ENCODE measurements at regions not wholly inside any gene's neighbourhood (a gene's known extent, or its start where the extent isn't known, plus 50 kb on each side); places are given as distances from the start of the nearest gene placed in this dataset.

DNA sequence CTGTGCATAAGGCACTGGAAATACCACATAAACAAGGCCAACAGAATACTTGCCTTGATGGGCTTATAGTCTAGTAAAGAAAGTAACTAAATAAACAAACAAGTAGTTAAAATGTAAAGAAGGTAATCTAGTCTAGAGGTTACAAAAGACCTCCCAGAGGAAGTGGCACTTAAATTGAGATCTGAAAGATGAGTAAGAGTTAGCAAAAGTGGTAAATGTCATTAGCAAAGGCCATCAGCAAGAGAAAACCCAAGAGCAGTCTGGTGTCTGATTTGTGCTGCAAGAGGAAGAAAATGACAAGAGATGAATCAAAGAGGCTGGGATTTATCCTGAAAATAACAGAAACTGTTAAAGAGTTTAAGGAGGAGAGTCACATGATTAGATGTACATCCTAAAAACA lies 96.6 kb upstream of the SMLR1 start:
- H4K20me1 ChIP-seq (replicated peaks; ENCODE audit: control insufficient read depth, extremely low read depth, insufficient read depth, low read length): no peaks in the 10 kb centered on the region
- H2AFZ ChIP-seq (ENCODE audit: low read depth, low read length): no peak overlapping the region
- no peak overlapping the region for H3K9ac ChIP-seq (replicated peaks; ENCODE audit: extremely low read depth, insufficient read depth, low read length)
- intact Hi-C loops (cut with micrococcal nuclease): no loop called here
- FAIRE-seq (no peak), DNase-seq (ENCODE audit: low read depth, low spot score) (no peak)
- no peaks in the 10 kb centered on the region for H3K4me1 ChIP-seq (ENCODE audit: control insufficient read depth, extremely low read depth, insufficient read depth, low read length)
- H3K4me2 ChIP-seq (ENCODE audit: insufficient read depth, low read length): no peak overlapping the region
- no peak overlapping the region for H3K4me3 ChIP-seq (replicated peaks in 1 of 3; ENCODE audit: insufficient read depth in 1 of 3, low read depth in 1 of 3, low read length in 3 of 3)
- H3K36me3 ChIP-seq (ENCODE audit: control insufficient read depth in 2 of 2, extremely low read depth in 1 of 2, insufficient read depth in 2 of 2, low read length in 2 of 2): no peaks in the 10 kb centered on the region
- H3K9me3 ChIP-seq (replicated peaks; ENCODE audit: control insufficient read depth, insufficient read depth, low read length): no peaks in the 10 kb centered on the region
- dilution Hi-C loops (cut with MboI; ENCODE audit: extremely low pct_ligation_motif_present, low sequenced_read_pairs): no loop called here
- CTCF ChIA-PET: no interaction called here
- POLR2A ChIA-PET: no interaction called here
- H3K27ac ChIP-seq (ENCODE audit: insufficient read depth, low read depth, low read length): no peak overlapping the region
- no peaks in the 10 kb centered on the region for H3K9me1 ChIP-seq (replicated peaks; ENCODE audit: control insufficient read depth, extremely low read depth, insufficient read depth, low read length)
- peaks cover 2 to 5% of the 10 kb centered on the region in 2 experiments for H3K27me3 ChIP-seq (ENCODE audit: control insufficient read depth in 2 of 2, insufficient read depth in 2 of 2, low read length in 2 of 2)
- no peaks in the 10 kb centered on the region for H3K79me2 ChIP-seq (ENCODE audit: control insufficient read depth, insufficient read depth, low read length)
- BruUV-seq (replicated peaks): no TSS peak
- TF ChIP-seq POLR2AphosphoS5 (IDR thresholded peaks at IDR 0.05; ENCODE audit: insufficient read depth, low read depth, low read length): no peak
- no peak for TF ChIP-seq MYC (IDR thresholded peaks at IDR 0.05; ENCODE audit: low read depth, low read length)

DNA sequence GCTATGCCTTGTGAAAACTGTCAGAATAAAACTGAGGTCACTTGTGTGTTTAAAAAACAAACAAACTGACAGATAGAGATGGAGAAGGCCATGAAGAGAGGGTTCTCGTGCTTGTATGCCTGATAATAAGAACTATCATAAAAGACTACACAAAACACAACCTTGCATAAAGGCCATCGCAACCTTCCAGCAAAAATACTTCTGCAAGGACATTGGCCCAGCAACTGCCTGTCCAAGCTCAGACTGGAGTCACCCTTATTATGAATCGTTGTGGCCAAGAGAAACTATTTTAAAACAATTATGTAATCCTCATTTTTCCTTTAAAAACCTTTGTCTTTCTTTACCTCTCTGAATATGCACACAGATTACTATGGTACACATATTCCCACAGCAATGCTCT lies 93.0 kb upstream of the SMLR1 start:
- no TSS peak for BruUV-seq (replicated peaks)
- H2AFZ ChIP-seq (ENCODE audit: low read depth, low read length): no peak overlapping the region
- no peak overlapping the region for H3K4me3 ChIP-seq (replicated peaks in 1 of 3; ENCODE audit: insufficient read depth in 1 of 3, low read depth in 1 of 3, low read length in 3 of 3)
- dilution Hi-C loops (cut with MboI; ENCODE audit: extremely low pct_ligation_motif_present, low sequenced_read_pairs): no loop called here
- H3K27ac ChIP-seq (ENCODE audit: insufficient read depth, low read depth, low read length): no peak overlapping the region
- no peaks in the 10 kb centered on the region for H3K9me1 ChIP-seq (replicated peaks; ENCODE audit: control insufficient read depth, extremely low read depth, insufficient read depth, low read length)
- H4K20me1 ChIP-seq (replicated peaks; ENCODE audit: control insufficient read depth, extremely low read depth, insufficient read depth, low read length): no peaks in the 10 kb centered on the region
- H3K4me1 ChIP-seq (ENCODE audit: control insufficient read depth, extremely low read depth, insufficient read depth, low read length): no peaks in the 10 kb centered on the region
- H3K36me3 ChIP-seq (ENCODE audit: control insufficient read depth in 2 of 2, extremely low read depth in 1 of 2, insufficient read depth in 2 of 2, low read length in 2 of 2): no peaks in the 10 kb centered on the region
- intact Hi-C loops (cut with micrococcal nuclease): no loop called here
- ChIA-PET POLR2A (no interaction called here), CTCF (interaction anchor here (0.8 kb wide), 1 partner anchor 9 kb away, joined by 3 read pairs; no protein-coding TSS in a partner anchor)
- H3K9me3 ChIP-seq (replicated peaks; ENCODE audit: control insufficient read depth, insufficient read depth, low read length): no peaks in the 10 kb centered on the region
- FAIRE-seq (no peak), DNase-seq (ENCODE audit: low read depth, low spot score) (no peak)
- H3K27me3 ChIP-seq (ENCODE audit: control insufficient read depth in 2 of 2, insufficient read depth in 2 of 2, low read length in 2 of 2): peaks cover 2% of the 10 kb centered on the region in 2 experiments
- no peak overlapping the region for H3K4me2 ChIP-seq (ENCODE audit: insufficient read depth, low read length)
- H3K79me2 ChIP-seq (ENCODE audit: control insufficient read depth, insufficient read depth, low read length): no peaks in the 10 kb centered on the region
- no peak for TF ChIP-seq GATA2 (IDR thresholded peaks at IDR 0.05; ENCODE audit: insufficient read depth, insufficient read length, low read depth, low read length)
- TF ChIP-seq, protein P1, sequence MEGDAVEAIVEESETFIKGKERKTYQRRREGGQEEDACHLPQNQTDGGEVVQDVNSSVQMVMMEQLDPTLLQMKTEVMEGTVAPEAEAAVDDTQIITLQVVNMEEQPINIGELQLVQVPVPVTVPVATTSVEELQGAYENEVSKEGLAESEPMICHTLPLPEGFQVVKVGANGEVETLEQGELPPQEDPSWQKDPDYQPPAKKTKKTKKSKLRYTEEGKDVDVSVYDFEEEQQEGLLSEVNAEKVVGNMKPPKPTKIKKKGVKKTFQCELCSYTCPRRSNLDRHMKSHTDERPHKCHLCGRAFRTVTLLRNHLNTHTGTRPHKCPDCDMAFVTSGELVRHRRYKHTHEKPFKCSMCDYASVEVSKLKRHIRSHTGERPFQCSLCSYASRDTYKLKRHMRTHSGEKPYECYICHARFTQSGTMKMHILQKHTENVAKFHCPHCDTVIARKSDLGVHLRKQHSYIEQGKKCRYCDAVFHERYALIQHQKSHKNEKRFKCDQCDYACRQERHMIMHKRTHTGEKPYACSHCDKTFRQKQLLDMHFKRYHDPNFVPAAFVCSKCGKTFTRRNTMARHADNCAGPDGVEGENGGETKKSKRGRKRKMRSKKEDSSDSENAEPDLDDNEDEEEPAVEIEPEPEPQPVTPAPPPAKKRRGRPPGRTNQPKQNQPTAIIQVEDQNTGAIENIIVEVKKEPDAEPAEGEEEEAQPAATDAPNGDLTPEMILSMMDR (IDR thresholded peaks at IDR 0.05; ENCODE audit: extremely low read depth in 1 of 2, insufficient read depth in 1 of 2, low read depth in 1 of 2, low read length in 2 of 2): no peak
- no peak for TF ChIP-seq POLR2AphosphoS5 (IDR thresholded peaks at IDR 0.05; ENCODE audit: insufficient read depth, low read depth, low read length)
- TF ChIP-seq POLR2A (IDR thresholded peaks at IDR 0.05; ENCODE audit: low read depth, low read length): no peak
- TF ChIP-seq JUN (IDR thresholded peaks at IDR 0.05; ENCODE audit: borderline replicate concordance, insufficient read depth, insufficient read length, low read depth): no peak
- no peak for TF ChIP-seq EZH2 (IDR thresholded peaks at IDR 0.05; ENCODE audit: borderline replicate concordance, low read depth, low read length, severe bottlenecking)
- TF ChIP-seq MYC (IDR thresholded peaks at IDR 0.05; ENCODE audit: low read depth, low read length): no peak
- TF ChIP-seq FOS (IDR thresholded peaks at IDR 0.05; ENCODE audit: borderline replicate concordance, insufficient read depth, low read length): no peak
- TF ChIP-seq, protein P2, sequence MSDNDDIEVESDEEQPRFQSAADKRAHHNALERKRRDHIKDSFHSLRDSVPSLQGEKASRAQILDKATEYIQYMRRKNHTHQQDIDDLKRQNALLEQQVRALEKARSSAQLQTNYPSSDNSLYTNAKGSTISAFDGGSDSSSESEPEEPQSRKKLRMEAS (IDR thresholded peaks at IDR 0.05; ENCODE audit: insufficient read depth, insufficient read length): no peak
- no peak overlapping the region for H3K9ac ChIP-seq (replicated peaks; ENCODE audit: extremely low read depth, insufficient read depth, low read length)

Data from endothelial cell of umbilical vein (primary cell).